SH-SY5Y (cell line): ENCODE measurements at regions not wholly inside any gene's neighbourhood (a gene's known extent, or its start where the extent isn't known, plus 50 kb on each side); places are given as distances from the start of the nearest gene placed in this dataset.

Source experiments
- GATA2 ChIP-seq: IDR thresholded peaks from 2 replicates; pipeline ENCODE4 v1.6.1; 2011; ENCODE audit warnings: mild to moderate bottlenecking, low read depth, low read length
- GATA3 ChIP-seq: IDR thresholded peaks from 2 replicates; pipeline ENCODE4 v1.6.1; 2011; ENCODE audit warnings: low read depth, mild to moderate bottlenecking, low read length, moderate library complexity

GRCh38 chr2:215625207-215625606 lies 189.3 kb upstream of the FN1 start:
- TF ChIP-seq GATA3 (no peak), GATA2 (no peak)

- TF ChIP-seq GATA2, result no peak
- TF ChIP-seq GATA3, result no peak
These were observed 188.6 kb upstream of the FN1 start for GRCh38 chr2:215624423-215624829.

GRCh38 chr2:215622837-215623236 lies 187.0 kb upstream of the FN1 start:
- TF ChIP-seq GATA2 (no peak), GATA3 (no peak)

- TF ChIP-seq GATA2 (no peak), GATA3 (no peak)
These were observed 185.5 kb upstream of the FN1 start for GRCh38 chr2:215621381-215621780.

GRCh38 chr2:215620528-215620927 lies 184.7 kb upstream of the FN1 start:
- TF ChIP-seq GATA3 (no peak), GATA2 (no peak)

- TF ChIP-seq GATA2 (no peak), GATA3 (no peak)
These were observed 184.1 kb upstream of the FN1 start for GRCh38 chr2:215619989-215620388.

GRCh38 chr2:215619022-215619958 lies 183.4 kb upstream of the FN1 start:
- no peak for TF ChIP-seq GATA3
- TF ChIP-seq GATA2, result peak; percentile 39; the same call in 1 of the 2 replicates

- TF ChIP-seq GATA2, result no peak
- no peak for TF ChIP-seq GATA3
These were observed 182.3 kb upstream of the FN1 start for GRCh38 chr2:215618145-215618544.

- TF ChIP-seq GATA2, result no peak
- TF ChIP-seq GATA3, result no peak
These were observed 181.4 kb upstream of the FN1 start for GRCh38 chr2:215617060-215617824.

- TF ChIP-seq GATA3, result no peak
- no peak for TF ChIP-seq GATA2
These were observed 179.9 kb upstream of the FN1 start for GRCh38 chr2:215615803-215616174.

GRCh38 chr2:215615067-215615802 lies 179.4 kb upstream of the FN1 start:
- TF ChIP-seq GATA2 (no peak), GATA3 (no peak)

- TF ChIP-seq GATA3 (no peak), GATA2 (no peak)
These were observed 178.4 kb upstream of the FN1 start for GRCh38 chr2:215614296-215614695.

GRCh38 chr2:215613888-215614287 lies 178.0 kb upstream of the FN1 start:
- TF ChIP-seq GATA3 (no peak), GATA2 (no peak)

- TF ChIP-seq GATA2, result no peak
- TF ChIP-seq GATA3, result no peak
These were observed 177.4 kb upstream of the FN1 start for GRCh38 chr2:215613280-215613679.
